Lower lobe of right lung (tissue), 2 donors: ENCODE measurements at regions not wholly inside any gene's neighbourhood (a gene's known extent, or its start where the extent isn't known, plus 50 kb on each side); places are given as distances from the start of the nearest gene placed in this dataset.

Experiments used
- ATAC-seq, 2 donors: fragments of 200-7000 bp; cut with Tn5 transposase; one replicate each; pipeline ENCODE4 v1.9.1; 2020 to 2022; ENCODE audit warnings: mild to moderate bottlenecking in 2 of 2, moderate library complexity in 2 of 2
- DNase-seq: peaks from one replicate; pipeline ENCODE4 v3.0.0-alpha.2; 2020
- H3K27ac ChIP-seq: fragments of 200-600 bp; one replicate; pipeline ENCODE4 v1.8.0; 2022
- H3K27me3 ChIP-seq: fragments of 200-600 bp; one replicate; pipeline ENCODE4 v1.8.0; 2022; ENCODE audit warnings: low read depth
- H3K36me3 ChIP-seq: fragments of 200-600 bp; one replicate; pipeline ENCODE4 v1.8.0; 2022; ENCODE audit warnings: mild to moderate bottlenecking
- H3K4me1 ChIP-seq: fragments of 200-600 bp; one replicate; pipeline ENCODE4 v1.8.0; 2022
- H3K4me3 ChIP-seq: fragments of 200-600 bp; one replicate; pipeline ENCODE4 v1.8.0; 2022; ENCODE audit warnings: mild to moderate bottlenecking
- H3K9me3 ChIP-seq: fragments of 200-600 bp; one replicate; pipeline ENCODE4 v1.8.0; 2022
- intact Hi-C: fragments of 100-400 bp; cut with DNase I; formaldehyde crosslinking; loops from one replicate; pipeline ENCODE4 v1.11.0; 2022
- TF ChIP-seq, protein P1 (sequence below): fragments of 200-600 bp; IDR thresholded peaks from one replicate; pipeline ENCODE4 v1.8.0; 2022; ENCODE audit warnings: antibody characterized with exemption, mild to moderate bottlenecking
- donor health status: DM: no; HTN: yes; CAD: no; lungs with severe emphysema.

GRCh38 chr2:144681389-144681788 is 161.5 kb upstream of the ZEB2 start:
- ATAC-seq (no peak), DNase-seq (no peak)
- Histone ChIP-seq H3K27ac (no peak overlapping the region), H3K4me3 (no peak overlapping the region), H3K9me3 (no peaks in the 10 kb centered on the region), H3K36me3 (no peaks in the 10 kb centered on the region), H3K27me3 (no peaks in the 10 kb centered on the region), H3K4me1 (peaks cover 18% of the 10 kb centered on the region)
- intact Hi-C loops = no loop called here
- TF ChIP-seq, protein P1, sequence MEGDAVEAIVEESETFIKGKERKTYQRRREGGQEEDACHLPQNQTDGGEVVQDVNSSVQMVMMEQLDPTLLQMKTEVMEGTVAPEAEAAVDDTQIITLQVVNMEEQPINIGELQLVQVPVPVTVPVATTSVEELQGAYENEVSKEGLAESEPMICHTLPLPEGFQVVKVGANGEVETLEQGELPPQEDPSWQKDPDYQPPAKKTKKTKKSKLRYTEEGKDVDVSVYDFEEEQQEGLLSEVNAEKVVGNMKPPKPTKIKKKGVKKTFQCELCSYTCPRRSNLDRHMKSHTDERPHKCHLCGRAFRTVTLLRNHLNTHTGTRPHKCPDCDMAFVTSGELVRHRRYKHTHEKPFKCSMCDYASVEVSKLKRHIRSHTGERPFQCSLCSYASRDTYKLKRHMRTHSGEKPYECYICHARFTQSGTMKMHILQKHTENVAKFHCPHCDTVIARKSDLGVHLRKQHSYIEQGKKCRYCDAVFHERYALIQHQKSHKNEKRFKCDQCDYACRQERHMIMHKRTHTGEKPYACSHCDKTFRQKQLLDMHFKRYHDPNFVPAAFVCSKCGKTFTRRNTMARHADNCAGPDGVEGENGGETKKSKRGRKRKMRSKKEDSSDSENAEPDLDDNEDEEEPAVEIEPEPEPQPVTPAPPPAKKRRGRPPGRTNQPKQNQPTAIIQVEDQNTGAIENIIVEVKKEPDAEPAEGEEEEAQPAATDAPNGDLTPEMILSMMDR = no peak

DNA sequence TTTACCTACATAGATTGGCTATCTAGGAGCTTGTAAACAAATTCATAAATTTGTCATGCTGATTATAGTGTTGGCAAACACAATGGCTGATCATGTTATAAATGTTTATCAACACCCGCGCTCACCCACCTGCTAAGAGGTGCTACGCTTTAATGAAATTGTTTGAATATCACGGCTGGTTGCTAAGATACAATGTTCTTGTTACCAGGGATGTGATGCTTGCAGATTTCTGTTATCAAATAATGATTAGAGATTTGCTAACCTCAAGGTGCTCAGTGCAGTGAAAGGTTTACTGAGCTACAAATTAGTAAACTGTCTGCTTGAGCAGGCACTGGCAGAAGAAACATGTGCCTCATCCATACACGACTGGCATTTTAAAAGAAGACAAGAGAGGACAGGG is 160.0 kb upstream of the ZEB2 start:
- no peaks in the 10 kb centered on the region for H3K27me3 ChIP-seq
- H3K4me3 ChIP-seq = no peak overlapping the region
- no peaks in the 10 kb centered on the region for H3K36me3 ChIP-seq
- H3K27ac ChIP-seq = no peak overlapping the region
- TF ChIP-seq, protein P1 = no peak
- no peaks in the 10 kb centered on the region for H3K9me3 ChIP-seq
- DNase-seq (no peak), ATAC-seq (no peak)
- intact Hi-C loops = no loop called here
- H3K4me1 ChIP-seq = peaks cover 18% of the 10 kb centered on the region

GRCh38 chr2:144678736-144679135 is 158.8 kb upstream of the ZEB2 start:
- no peaks in the 10 kb centered on the region for H3K27me3 ChIP-seq
- TF ChIP-seq, protein P1 = no peak
- intact Hi-C loops = no loop called here

GRCh38 chr2:144675731-144676130 is 155.8 kb upstream of the ZEB2 start:
- no peaks in the 10 kb centered on the region for H3K4me1 ChIP-seq
- ATAC-seq (no peak), DNase-seq (no peak)
- no peak overlapping the region for H3K27ac ChIP-seq
- TF ChIP-seq, protein P1 = no peak
- H3K27me3 ChIP-seq = no peaks in the 10 kb centered on the region
- no peak overlapping the region for H3K4me3 ChIP-seq
- no peaks in the 10 kb centered on the region for H3K9me3 ChIP-seq
- intact Hi-C loops = no loop called here
- H3K36me3 ChIP-seq = no peaks in the 10 kb centered on the region

More at GRCh38 chr2:144678736-144679135, 158.8 kb upstream of the ZEB2 start:
- ATAC-seq = no peak
- H3K4me1 ChIP-seq = peaks cover 14% of the 10 kb centered on the region
- H3K36me3 ChIP-seq = no peaks in the 10 kb centered on the region
- no peak overlapping the region for H3K27ac ChIP-seq
- DNase-seq = no peak
- no peaks in the 10 kb centered on the region for H3K9me3 ChIP-seq
- H3K4me3 ChIP-seq = no peak overlapping the region

GRCh38 chr2:144675331-144675730 is 155.4 kb upstream of the ZEB2 start:
- no peak overlapping the region for H3K4me3 ChIP-seq
- no peaks in the 10 kb centered on the region for H3K4me1 ChIP-seq
- H3K9me3 ChIP-seq = no peaks in the 10 kb centered on the region
- H3K27ac ChIP-seq = no peak overlapping the region
- TF ChIP-seq, protein P1 = no peak
- H3K36me3 ChIP-seq = no peaks in the 10 kb centered on the region
- no peaks in the 10 kb centered on the region for H3K27me3 ChIP-seq
- intact Hi-C loops = no loop called here
- DNase-seq (no peak), ATAC-seq (no peak)

DNA sequence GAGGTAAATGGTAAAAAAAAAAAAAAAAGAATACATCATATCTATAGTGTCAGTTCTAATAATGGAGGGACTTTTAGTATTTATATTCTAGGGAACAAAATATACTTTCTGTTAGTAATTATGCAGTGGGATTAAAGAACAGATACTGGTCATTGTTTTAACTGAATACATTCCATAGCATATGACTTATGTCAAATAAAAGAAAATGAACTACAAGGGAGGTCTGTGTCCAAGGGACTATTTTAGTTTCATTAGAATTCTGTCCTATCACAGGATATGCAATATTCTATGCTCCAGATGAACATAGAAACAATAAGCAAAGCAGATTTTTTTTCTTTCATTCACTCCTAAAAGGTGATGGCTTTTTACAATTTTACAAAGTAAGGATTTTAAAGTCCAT is 154.2 kb upstream of the ZEB2 start:
- Histone ChIP-seq H3K4me1 (no peaks in the 10 kb centered on the region), H3K27ac (no peak overlapping the region), H3K27me3 (no peaks in the 10 kb centered on the region), H3K9me3 (no peaks in the 10 kb centered on the region), H3K4me3 (no peak overlapping the region), H3K36me3 (no peaks in the 10 kb centered on the region)
- intact Hi-C loops = no loop called here
- TF ChIP-seq, protein P1 = no peak
- ATAC-seq (no peak), DNase-seq (no peak)
